HG02981 (cell line): ENCODE measurements at regions not wholly inside any gene's neighbourhood (a gene's known extent, or its start where the extent isn't known, plus 50 kb on each side); places are given as distances from the start of the nearest gene placed in this dataset.

Experiments
- ATAC-seq: cut with Tn5 transposase; IDR thresholded peaks from one replicate; pipeline ENCODE4 v1.9.1; 2021; ENCODE audit warnings: mild to moderate bottlenecking, moderate library complexity; ENCODE audit not compliant: unreplicated experiment

DNA sequence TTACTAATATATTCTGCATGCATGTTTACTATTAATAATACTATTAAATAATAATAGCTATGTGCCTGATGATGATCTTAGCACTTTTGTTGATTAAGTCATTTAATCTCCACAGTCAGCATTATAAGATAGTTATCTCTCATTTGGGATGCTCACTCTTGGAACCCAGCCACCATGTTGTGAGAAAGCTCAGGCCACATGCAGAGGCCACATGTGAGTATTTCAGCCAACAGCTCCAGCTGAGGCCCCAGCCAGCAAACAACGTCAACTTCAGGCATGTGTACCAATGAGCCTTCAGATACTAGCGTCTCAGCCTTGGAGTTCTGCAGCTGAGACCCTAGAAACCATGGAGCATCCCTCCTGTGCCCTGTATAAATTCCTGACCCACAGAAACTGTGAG, 798.1 kb upstream of the LRRC4C start:
- no peak for ATAC-seq

DNA sequence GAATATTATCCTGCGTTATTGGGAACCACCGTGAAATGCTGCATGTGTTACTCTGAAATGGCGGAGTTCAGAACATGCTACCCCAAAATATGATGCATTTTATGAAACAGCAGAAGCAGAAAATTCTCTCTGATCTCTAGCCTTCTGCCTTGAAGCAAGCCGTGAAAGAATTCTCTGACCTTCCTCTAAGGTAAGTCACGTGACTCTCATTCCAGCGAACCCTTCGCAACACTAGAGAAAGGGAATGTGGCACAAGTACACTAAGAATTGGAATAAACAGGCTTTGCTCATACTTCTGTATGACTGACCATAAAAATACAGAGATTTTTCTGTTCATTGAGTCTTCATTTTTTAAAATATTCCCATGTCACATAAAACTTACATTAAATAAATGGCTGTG, 805.6 kb upstream of the LRRC4C start:
- no peak for ATAC-seq

DNA sequence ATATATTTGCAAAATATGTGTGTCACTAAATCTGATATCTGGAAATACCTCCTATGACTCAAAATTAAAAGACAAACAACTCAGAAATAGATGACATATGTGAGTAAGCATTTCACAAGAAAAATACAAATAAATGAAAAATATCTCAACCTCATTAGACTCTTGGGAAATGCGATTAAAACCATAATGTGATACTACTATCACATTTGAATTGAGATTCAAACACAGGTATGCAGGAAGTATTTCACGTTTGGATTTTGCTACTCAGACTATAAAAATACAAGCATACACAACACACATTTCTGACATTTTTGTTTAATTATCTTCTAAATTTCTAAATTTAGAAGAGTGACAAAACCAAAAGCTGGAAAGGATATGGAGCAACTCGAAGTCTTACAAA, 811.9 kb upstream of the LRRC4C start:
- ATAC-seq = no peak

DNA sequence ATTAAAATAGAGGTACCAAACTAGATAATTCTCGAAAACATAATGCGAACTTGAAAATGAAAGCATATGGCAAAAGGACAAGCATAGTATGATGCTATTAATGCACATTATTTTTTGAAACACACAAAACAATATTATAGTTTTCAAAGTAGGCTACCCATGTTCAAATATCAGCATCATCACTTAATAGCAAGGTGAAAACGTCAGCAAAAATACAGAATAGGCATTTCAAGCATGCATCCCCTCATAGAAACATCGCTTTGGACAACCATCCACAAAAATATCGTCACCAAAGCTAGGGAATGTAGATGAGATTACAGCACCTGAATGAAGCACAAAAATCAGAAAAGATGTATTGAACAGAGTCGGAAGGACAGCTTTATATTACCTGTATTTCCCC, 814.5 kb upstream of the LRRC4C start:
- no peak for ATAC-seq

DNA sequence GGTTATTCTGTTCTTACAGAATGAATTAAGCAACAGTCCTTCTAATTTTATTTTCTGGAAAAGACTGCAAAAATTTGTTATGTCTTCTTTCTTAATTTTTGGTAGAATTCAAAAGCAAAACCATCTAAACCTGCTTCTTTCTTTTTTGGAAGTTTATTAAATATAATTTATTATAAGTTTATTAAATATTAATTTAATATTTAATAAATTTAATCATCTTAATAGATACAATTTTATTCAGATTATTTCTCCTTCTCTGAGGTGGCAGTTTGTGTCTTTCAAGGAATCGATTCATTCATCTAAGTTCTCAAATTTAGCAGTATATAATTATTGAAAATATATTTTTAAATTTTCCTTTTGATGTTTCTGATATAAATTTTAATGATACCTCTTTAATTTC, 837.5 kb upstream of the LRRC4C start:
- no peak for ATAC-seq

DNA sequence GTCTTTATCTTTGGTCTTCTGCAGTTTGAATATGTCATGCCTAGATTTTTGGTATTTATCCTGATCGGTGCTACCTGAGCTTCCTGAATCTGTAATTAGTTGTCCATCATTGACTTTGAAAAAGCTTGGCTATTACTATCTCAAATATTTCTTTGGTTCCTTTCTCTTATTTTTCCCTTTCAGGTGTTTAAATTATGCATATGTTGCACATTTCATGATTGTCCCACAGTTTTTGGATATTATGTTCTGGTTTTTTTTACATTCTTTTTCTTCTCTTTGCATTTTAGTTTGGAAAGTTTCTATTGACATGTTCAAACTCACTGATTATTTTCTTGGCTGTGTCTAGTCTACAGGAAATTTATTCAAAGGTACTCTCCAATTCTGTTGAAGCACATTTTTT, 840.3 kb upstream of the LRRC4C start:
- ATAC-seq = no peak

DNA sequence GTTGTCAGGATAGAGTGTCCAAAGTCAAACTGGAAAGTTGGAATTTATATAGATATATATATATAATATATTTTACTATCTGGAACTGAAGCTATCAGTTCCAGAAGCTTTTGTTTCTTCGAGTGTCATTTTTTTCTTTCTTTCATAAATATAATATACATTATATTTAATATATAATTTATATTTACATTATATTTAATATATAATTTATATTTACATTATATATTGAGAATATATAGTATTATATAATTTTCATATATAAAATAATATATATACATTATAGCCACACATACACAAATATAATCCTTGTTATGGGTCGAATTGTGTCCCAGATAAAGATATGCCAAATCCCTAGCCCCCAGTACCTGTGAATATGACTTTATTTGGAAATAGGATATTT, 842.3 kb upstream of the LRRC4C start:
- no peak for ATAC-seq

DNA sequence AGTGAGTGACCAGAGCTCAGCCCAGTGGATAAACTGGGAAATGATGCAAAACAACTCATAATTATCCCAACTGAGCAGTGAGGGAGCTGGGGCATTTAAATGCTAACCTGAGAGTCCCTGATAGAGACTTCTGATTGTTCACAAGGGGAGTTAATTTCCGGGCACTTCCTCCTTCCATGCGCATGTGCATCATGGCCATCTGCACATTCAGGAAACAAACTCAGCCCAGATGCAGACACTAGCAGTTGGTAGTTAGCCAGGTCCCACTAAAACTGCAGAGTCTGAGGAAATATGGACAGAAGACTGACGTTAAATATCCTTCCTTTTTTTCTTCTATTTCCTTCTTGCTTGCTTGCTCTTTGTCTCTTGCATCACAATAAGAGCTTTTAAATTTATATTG, 852.1 kb upstream of the LRRC4C start:
- no peak for ATAC-seq

DNA sequence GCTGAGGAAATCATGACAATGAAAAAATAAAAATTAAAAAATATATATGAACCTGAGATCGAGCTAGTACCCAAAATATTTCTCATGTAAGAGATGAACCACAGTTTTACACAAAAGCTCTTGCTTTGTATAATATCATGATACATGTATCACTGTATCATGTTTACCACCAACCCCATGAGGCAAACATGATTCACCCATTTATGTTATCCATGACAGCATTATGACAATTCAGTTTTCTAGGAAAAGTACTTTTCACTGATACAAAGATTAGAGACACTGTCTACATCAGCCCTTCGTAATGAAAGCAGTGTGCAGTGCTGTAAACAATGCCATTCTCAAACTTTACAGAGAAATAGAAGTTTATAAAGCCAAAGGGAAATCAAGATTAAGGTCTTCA, 852.5 kb upstream of the LRRC4C start:
- ATAC-seq = no peak

DNA sequence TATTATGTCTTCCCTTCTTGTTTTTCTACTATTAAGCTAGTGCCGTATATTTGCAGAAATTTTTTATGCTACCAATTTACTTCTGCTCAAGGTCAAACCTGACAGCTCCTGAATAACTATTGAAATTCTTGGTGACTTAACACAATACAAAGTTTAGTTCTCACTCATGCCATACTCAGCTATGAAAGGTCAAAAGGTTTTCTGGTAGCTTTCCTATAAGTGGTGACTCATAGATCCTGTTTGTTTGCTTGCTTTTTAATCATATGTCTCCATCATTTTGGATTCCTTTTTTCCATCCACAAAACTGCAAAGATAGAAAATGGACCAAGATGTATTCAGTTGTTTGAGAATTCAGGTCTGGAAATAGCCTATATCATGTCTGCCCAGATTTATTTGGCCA, 855.8 kb upstream of the LRRC4C start:
- no peak for ATAC-seq

DNA sequence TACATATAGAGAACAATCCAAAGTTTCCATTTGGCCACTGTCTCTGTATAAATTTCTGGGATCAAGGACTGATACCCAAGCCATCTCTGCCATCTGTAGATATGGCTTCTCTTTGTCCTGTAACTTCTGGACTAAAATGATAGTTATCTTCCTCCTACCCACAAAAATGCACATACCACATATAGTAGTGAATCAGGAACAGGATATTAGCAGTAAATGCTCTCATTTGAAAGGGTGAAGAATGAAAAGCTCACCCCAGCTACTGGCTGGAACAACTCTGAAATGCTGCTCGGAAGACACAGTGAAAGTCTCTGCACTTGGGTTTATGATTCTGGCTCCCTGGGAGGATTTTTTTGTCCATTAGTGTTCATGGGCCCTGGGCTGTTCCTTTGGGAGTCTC, 856.4 kb upstream of the LRRC4C start:
- ATAC-seq = no peak

DNA sequence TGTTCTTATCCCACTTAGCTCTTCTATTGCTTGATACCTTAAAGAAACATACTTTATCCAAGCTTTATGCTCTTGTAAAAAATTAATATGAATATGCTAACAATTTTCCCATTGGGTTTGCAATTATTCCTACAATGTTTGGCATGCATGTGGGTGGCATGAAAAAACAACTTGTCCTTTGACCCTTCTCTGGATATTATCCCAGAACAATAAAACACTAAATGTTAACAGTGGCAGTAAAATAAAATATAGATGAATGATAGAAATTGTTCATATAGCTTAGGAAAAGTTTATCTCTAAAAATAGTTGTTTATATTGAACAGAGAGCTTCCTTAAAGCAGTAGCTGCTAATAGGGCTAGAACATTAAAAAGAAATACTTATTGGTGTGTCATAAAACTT, 860.5 kb upstream of the LRRC4C start:
- no peak for ATAC-seq

DNA sequence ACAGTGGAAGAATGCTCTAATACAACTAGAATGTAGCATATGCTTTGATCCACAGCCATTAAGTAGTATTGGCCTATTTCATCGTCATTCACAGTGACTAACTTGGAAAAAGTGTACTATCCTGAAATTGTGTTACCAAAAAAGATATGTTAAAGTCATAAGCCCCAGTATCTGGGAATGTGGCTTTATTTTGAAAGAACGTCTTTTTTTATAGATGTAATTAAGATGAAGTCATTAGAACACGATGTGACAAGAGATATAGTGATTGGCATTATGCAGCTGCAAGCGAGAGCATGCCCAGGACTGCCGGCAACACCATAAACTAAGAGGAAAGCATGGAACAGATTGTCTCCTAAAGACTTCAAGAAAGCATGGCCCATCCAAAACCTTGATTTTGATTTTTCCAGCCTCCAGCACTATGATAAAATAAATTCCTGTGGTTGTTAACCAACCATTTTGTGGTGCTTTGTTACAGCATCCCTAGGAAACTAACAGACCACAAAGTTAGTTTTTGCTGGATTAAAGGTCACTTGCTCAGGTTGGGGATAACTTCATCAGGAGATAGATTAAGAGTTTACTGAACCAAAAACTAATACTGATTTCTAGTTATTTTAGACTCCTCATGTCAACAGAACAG, 870.6 kb upstream of the LRRC4C start:
- ATAC-seq = no peak

DNA sequence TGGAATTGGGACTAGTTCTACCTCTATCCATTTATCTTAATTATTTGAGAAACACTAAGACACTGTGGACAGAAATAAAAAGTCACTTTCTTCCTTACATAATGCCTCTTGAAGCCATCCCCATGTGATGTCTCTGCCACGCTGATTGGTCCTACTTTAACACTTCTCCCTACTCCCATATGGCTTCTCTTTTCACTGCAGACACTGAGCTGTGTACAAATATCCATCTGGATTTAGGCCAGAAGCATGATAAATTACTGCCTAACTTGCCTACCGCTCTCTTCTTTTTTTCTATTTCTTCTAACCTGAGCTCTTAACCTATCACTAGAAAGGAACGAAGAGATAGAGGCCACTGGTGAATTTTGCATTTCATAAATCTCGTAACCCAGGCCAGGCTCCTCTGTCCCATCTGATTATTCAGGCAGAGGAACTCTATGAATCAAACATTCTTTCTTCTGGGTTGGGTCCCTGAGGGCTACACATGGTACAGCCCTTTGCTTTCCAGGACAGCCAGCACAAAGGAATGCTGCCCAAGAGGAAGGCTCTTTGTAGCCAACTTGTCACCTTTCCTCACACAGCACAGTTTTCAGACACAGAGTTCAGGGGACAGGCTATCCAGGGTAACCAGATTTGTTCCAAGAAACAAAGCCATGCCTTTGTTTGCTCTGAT, 878.5 kb upstream of the LRRC4C start:
- no peak for ATAC-seq

DNA sequence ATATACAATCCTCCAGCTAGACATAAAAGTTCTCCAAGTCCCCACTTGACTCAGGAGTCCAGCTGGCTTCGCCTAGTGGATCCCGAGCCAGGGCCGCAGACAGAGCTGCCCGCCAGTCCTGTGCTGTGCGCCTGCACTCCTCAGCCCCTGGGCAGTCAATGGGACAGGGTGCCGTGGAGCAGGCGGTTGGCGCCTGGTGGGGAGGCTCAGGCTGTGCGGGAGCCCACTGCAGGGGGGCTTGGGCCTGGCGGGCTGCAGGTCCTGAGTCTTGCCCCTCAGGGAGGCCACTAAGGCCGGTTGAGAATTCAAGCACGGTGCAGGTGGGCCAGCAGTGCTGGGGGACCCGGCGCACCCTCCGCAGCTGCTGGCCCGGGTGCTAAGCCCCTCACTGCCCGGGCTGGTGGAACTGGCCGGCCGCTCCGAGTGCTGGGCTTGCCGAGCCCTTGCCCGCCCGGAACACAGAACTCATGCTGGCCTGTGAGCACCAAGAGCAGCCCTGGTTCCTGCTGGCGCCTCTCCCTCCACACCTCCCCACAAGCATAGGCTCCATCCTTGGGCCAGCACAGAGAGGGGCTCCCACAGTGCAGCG, 884.8 kb upstream of the LRRC4C start:
- no peak for ATAC-seq

DNA sequence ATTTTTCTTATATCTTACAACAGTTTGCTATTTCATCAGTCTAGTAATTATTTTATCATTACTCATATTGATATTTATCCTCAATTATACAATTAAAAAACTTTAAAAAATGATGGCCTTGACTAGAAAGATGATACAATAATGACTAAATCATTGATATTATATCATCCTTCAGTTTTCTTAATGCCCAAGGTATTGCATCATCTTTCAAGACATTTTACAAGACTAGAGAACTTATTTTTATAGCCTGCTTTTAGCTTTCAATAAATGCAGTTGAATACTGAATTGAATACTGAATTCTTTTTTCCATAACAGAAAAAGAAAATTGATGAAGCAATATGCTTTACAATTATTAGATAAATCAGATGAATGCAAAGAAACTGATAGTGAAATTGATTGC, 886.5 kb upstream of the LRRC4C start:
- ATAC-seq = no peak

DNA sequence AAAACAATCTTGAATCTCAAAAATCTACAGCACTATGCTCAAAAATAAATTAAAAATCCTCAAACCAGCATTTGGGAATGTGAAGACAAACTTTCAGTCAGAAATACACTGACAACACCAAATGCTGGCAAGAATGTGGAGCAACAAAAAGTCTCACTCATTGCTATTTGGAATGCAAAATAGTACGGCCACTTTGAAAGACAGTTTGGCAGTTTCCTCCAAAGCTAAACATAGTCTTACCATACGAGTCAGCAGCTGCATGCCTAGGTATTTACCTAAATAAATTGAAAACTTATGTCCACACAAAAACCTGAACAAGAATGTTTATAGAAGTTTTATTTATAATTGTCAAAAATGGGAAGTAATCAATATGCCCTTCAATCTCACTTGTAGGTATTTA, 904.2 kb upstream of the LRRC4C start:
- ATAC-seq = no peak

DNA sequence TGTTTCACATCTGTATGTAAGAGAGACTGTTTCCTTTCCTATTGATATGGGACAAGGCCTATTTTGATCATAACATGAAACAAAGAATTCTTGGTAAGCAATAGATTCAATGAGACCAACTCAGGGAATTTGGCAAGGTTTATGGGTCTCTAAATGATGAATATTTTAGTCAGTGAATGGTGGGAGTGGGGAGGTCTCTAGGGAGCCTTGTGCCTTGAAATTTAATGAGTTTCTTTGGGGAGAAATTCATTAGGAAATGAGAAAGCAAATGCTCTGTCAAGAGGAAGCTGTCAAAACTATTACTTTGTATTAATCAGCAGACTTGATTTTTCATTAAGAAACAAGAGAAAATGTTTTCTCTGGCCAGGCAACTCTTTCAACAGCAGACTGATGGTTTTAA, 921.7 kb upstream of the API5 start:
- no peak for ATAC-seq

DNA sequence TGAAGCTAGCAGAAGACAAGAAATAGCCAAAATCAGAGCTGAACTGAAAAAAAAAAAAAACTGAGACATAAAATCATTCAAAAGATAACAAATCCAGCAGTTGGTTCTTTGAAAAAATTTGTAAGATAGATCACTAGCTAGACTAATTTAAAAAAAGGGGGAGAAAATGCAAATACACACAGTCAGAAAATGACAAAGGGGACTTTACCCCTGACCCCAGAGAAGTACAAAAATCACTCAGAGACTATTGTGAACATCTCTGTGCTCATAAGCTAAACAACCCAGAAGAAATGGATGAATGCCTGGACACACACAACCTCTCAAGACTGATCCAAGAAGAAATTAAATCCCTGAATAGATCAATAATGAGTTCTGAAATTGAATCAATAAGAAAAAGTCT, 914.3 kb upstream of the API5 start:
- no peak for ATAC-seq

DNA sequence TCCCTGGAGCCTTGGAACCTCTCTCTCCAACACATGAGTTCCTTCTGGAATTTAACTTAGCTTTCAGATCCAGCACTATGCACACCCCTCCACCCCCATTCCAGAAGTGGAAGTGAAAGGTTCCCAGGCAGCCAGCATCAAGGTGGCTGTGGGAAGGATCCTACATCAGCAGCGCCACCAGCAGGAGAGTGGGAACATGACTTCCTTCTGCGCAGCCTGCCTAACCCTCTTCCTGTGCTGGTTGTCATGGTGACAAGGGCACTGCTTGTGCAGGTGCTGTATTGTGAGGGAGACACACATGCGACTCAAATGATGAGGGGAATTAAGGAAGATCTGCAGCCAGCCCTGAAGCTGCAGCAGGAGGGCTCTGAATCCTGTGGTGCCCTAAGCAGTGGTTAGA, 904.5 kb upstream of the API5 start:
- ATAC-seq = no peak

DNA sequence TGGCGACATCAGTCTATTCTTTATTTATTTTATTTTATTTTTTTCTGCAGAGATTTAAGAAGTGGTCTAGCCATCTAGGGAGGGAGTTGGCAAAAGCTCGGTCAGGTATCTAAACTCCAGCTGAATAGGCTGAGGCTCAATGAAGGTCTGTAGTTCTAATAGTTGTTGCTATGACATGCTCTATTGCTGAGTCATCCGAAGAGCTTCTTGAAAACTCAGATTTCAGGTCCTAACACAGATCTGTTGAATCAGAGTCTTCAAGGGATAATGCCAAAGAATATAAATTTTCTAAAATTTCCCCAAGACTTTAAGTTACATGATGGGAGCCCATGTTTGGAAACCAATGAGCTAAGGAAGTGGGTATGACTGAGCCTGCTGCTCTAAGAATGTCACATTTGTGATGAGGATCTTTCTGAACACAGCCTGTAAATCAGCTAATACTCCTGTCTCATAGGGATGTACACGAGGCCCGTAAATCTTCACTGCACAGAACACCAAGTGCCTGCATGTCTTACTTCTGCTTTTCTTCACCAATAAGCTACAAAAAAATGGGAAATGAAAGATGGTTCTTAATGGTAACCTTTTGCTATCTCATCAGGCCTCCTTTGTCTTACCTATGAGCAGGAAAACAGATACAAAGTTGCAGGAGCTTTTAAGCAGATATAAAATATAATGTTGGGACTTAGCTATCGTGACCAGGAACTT, 901.4 kb upstream of the API5 start:
- ATAC-seq = peak; percentile 67

DNA sequence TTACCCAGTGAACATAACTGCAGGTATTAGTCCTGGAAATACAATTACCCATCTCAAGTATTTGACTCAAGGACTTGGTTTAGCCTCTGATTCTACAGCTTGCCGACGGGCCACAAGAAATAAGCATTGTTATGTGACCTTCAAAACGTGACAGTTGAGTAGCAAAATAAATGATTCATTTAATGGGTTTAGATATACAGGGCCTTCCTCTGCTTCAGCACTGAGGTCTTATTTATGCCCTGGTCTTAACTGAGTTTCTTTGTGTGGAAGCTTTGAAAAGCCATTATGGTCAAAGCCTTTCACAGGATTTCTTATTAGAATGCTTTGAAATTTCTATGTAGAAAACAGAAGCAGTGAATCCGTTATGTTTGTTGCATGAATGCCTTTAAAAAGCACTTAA, 899.2 kb upstream of the API5 start:
- no peak for ATAC-seq
